ENCODE measurements at regions not wholly inside any gene's neighbourhood (a gene's known extent, or its start where the extent isn't known, plus 50 kb on each side); places are given as distances from the start of the nearest gene placed in this dataset.

- no peak for TF ChIP-seq POLR2A (IDR thresholded peaks at IDR 0.05)
- TF ChIP-seq CTCF (IDR thresholded peaks at IDR 0.05 in 8 of 11, conservative IDR thresholded peaks at IDR 0.05 in 3 of 11) = no peak
- no peak for TF ChIP-seq POLR2AphosphoS5 (IDR thresholded peaks at IDR 0.05)
These were observed 239.9 kb upstream of the NDST4 start for GRCh38 chr4:115353370-115353769.
